HCT116 (cell line): ENCODE measurements at regions not wholly inside any gene's neighbourhood (a gene's known extent, or its start where the extent isn't known, plus 50 kb on each side); places are given as distances from the start of the nearest gene placed in this dataset.

Experiments
- ATAC-seq: fragments of 200-7000 bp; cut with Tn5 transposase; 2 replicates; pipeline ENCODE4 v1.9.1; 2020; ENCODE audit warnings: mild to moderate bottlenecking, moderate library complexity
- BruUV-seq: library from RNA; stranded (reverse); fragments of 400-500 nt; replicated peaks from 2 replicates; lab custom pipeline; 2021; lab: Mats Ljungman, UMichigan
- CTCF ChIA-PET: fragments of 300-600 bp; sonication (Branson Sonifier 250); formaldehyde crosslinking; loops from one replicate; lab custom pipeline; 2021; ENCODE audit warnings: antibody characterized with exemption; lab: Charles Lee
- POLR2A ChIA-PET: fragments of 300-600, 350-600 bp; sonication (Branson Sonifier 250); formaldehyde crosslinking; loops from one replicate; lab custom pipeline; 2021; ENCODE audit warnings: antibody characterized with exemption; lab: Charles Lee
- RAD21 ChIA-PET, 2 experiments: fragments of 300-600 bp; sonication (Branson Sonifier 250); formaldehyde crosslinking; loops; one replicate each; lab custom pipeline; 2023; ENCODE audit warnings: low total read pairs in 2 of 2; ENCODE audit not compliant: uncharacterized antibody in 2 of 2, unreplicated experiment in 2 of 2, low non-redundant PET in 1 of 2; lab: Charles Lee
- DNase-seq: peaks from one replicate; pipeline ENCODE4 v3.0.0-alpha.2; 2010; ENCODE audit warnings: low read depth, low spot score
- H2AFZ ChIP-seq: fragments of 200-600 bp; shearing (Covaris generic), sonication (generic); 2 replicates; pipeline ENCODE4 v1.6.1; 2017; ENCODE audit warnings: low read depth, mixed run types, mixed read lengths, antibody characterized with exemption, low read length; ENCODE audit not compliant: poor library complexity, severe bottlenecking
- H3K27ac ChIP-seq: 2 replicates; pipeline ENCODE4 v1.5.1; 2012; ENCODE audit warnings: low read depth, low read length
- H3K27me3 ChIP-seq: fragments of 200-600 bp; sonication (generic); 2 replicates; pipeline ENCODE4 v1.6.1; 2016; ENCODE audit warnings: mixed run types, low read length, mixed read lengths; ENCODE audit not compliant: insufficient read depth
- H3K36me3 ChIP-seq, 2 experiments: fragments of 200-500 bp in 1 of 2; fragments of 200-600 bp in 1 of 2; sonication (Bioruptor generic) in 1 of 2; sonication (generic) in 1 of 2; 2 replicates each; pipeline versions ENCODE4 v1.5.1 to v1.6.1; 2014 to 2016; ENCODE audit warnings: low read length in 2 of 2, inconsistent platforms in 1 of 2, mixed read lengths in 1 of 2, mixed run types in 1 of 2; ENCODE audit not compliant: insufficient read depth in 2 of 2, control insufficient read depth in 1 of 2
- H3K4me1 ChIP-seq, 2 experiments: fragments of 200-600 bp in 1 of 2; sonication (generic) in 1 of 2; 2 replicates each; pipeline versions ENCODE4 v1.5.1 to v1.6.1; 2012 to 2017; ENCODE audit warnings: low read length in 2 of 2, inconsistent platforms in 1 of 2, mild to moderate bottlenecking in 1 of 2, mixed read lengths in 1 of 2, mixed run types in 1 of 2, moderate library complexity in 1 of 2; ENCODE audit not compliant: insufficient read depth in 2 of 2, control insufficient read depth in 1 of 2
- H3K4me2 ChIP-seq: fragments of 200-600 bp; sonication (generic); 2 replicates; pipeline ENCODE4 v1.6.1; 2017; ENCODE audit warnings: mixed run types, low read length, mixed read lengths
- H3K4me3 ChIP-seq, 2 experiments: fragments of 200-600 bp in 1 of 2; sonication (generic) in 1 of 2; replicated peaks in 1 of 2; 2 replicates each; pipeline ENCODE4 v1.5.1; 2011 to 2016; ENCODE audit warnings: low read length in 2 of 2, control low read depth in 1 of 2, low read depth in 1 of 2, mild to moderate bottlenecking in 1 of 2, mixed read lengths in 1 of 2, mixed run types in 1 of 2
- H3K79me2 ChIP-seq: fragments of 200-600 bp; sonication (generic); 2 replicates; pipeline ENCODE4 v1.6.1; 2017; ENCODE audit warnings: mild to moderate bottlenecking, mixed run types, low read length, moderate library complexity, mixed read lengths; ENCODE audit not compliant: insufficient read depth
- H3K9ac ChIP-seq: fragments of 200-600 bp; sonication (generic); 2 replicates; pipeline ENCODE4 v1.6.1; 2016; ENCODE audit warnings: low read length, mixed read lengths
- H3K9me2 ChIP-seq: fragments of 200-600 bp; sonication (generic), shearing (Covaris generic); 2 replicates; pipeline ENCODE4 v1.6.1; 2017; ENCODE audit warnings: mixed run types, mild to moderate bottlenecking, moderate library complexity; ENCODE audit not compliant: insufficient read depth
- H3K9me3 ChIP-seq, 2 experiments: fragments of 200-500 bp in 1 of 2; fragments of 200-600 bp in 1 of 2; sonication (Bioruptor generic) in 1 of 2; sonication (generic) in 1 of 2; 2 replicates each; pipeline ENCODE4 v1.6.1; 2014 to 2017; ENCODE audit warnings: low read length in 2 of 2, mixed read lengths in 2 of 2, inconsistent platforms in 1 of 2, low read depth in 1 of 2, mild to moderate bottlenecking in 1 of 2, mixed run types in 1 of 2, moderate library complexity in 1 of 2; ENCODE audit not compliant: control insufficient read depth in 1 of 2, insufficient read depth in 1 of 2
- H4K20me1 ChIP-seq: fragments of 200-600 bp; sonication (generic), shearing (Covaris generic); 2 replicates; pipeline ENCODE4 v1.6.1; 2017; ENCODE audit warnings: mixed run types, mild to moderate bottlenecking, moderate library complexity; ENCODE audit not compliant: insufficient read depth
- CBX3 ChIP-seq: IDR thresholded peaks from 2 replicates; pipeline ENCODE4 v1.6.1; 2012; ENCODE audit warnings: low read depth
- CEBPB ChIP-seq: IDR thresholded peaks from 2 replicates; pipeline ENCODE4 v1.6.1; 2012; ENCODE audit warnings: low read depth
- EGR1 ChIP-seq: IDR thresholded peaks from 2 replicates; pipeline ENCODE4 v1.6.1; 2012; ENCODE audit warnings: low read depth
- EZH2phosphoT487 ChIP-seq: fragments of 200-600 bp; IDR thresholded peaks from 2 replicates; pipeline ENCODE4 v1.6.1; 2018; ENCODE audit warnings: antibody characterized with exemption, borderline replicate concordance
- JUND ChIP-seq: IDR thresholded peaks from 2 replicates; pipeline ENCODE4 v1.6.1; 2012
- RAD21 ChIP-seq: IDR thresholded peaks from 2 replicates; pipeline ENCODE4 v1.6.1; 2012; ENCODE audit warnings: low read depth, mild to moderate bottlenecking
- intact Hi-C: fragments of 100-400 bp; cut with micrococcal nuclease; formaldehyde crosslinking; loops from 2 replicates; pipeline ENCODE4 v1.10.0; 2022
- TF ChIP-seq, protein P1 (sequence below), 3 experiments: fragments of 200-600 bp in 1 of 3; sonication (generic) in 1 of 3; IDR thresholded peaks in 2 of 3; conservative IDR thresholded peaks in 1 of 3; 2 replicates each; pipeline ENCODE4 v1.5.1; 2012 to 2017; ENCODE audit warnings: low read depth in 2 of 3, low read length in 2 of 3, antibody characterized with exemption in 1 of 3, borderline replicate concordance in 1 of 3, control low read depth in 1 of 3, mild to moderate bottlenecking in 1 of 3, mixed read lengths in 1 of 3, mixed run types in 1 of 3, moderate library complexity in 1 of 3; ENCODE audit not compliant: insufficient read depth in 1 of 3
- TF ChIP-seq, protein P2 (sequence below): IDR thresholded peaks from 2 replicates; pipeline ENCODE4 v1.6.1; 2011; ENCODE audit warnings: mild to moderate bottlenecking, low read length, moderate library complexity; ENCODE audit not compliant: insufficient replicate concordance; ENCODE audit errors: extremely low read depth
- TF ChIP-seq, protein P3 (sequence below): IDR thresholded peaks from 2 replicates; pipeline ENCODE4 v1.6.1; 2012

GRCh38 chr5:39675676-39676075 is 250.9 kb upstream of the DAB2 start:
- Histone ChIP-seq H3K4me3 (no peak overlapping the region), H3K4me2 (no peak overlapping the region), H4K20me1 (no peaks in the 10 kb centered on the region), H3K9ac (no peak overlapping the region), H3K9me2 (no peaks in the 10 kb centered on the region), H3K4me1 (no peaks in the 10 kb centered on the region), H3K27me3 (no peaks in the 10 kb centered on the region), H3K9me3 (no peaks in the 10 kb centered on the region), H3K79me2 (no peaks in the 10 kb centered on the region), H3K36me3 (no peaks in the 10 kb centered on the region), H3K27ac (no peak overlapping the region), H2AFZ (no peak overlapping the region)
- TF ChIP-seq CEBPB (no peak), JUND (no peak), EGR1 (no peak), RAD21 (no peak), CBX3 (no peak), EZH2phosphoT487 (no peak)
- TF ChIP-seq, protein P1, sequence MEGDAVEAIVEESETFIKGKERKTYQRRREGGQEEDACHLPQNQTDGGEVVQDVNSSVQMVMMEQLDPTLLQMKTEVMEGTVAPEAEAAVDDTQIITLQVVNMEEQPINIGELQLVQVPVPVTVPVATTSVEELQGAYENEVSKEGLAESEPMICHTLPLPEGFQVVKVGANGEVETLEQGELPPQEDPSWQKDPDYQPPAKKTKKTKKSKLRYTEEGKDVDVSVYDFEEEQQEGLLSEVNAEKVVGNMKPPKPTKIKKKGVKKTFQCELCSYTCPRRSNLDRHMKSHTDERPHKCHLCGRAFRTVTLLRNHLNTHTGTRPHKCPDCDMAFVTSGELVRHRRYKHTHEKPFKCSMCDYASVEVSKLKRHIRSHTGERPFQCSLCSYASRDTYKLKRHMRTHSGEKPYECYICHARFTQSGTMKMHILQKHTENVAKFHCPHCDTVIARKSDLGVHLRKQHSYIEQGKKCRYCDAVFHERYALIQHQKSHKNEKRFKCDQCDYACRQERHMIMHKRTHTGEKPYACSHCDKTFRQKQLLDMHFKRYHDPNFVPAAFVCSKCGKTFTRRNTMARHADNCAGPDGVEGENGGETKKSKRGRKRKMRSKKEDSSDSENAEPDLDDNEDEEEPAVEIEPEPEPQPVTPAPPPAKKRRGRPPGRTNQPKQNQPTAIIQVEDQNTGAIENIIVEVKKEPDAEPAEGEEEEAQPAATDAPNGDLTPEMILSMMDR (IDR thresholded peaks at IDR 0.05 in 2 of 3, conservative IDR thresholded peaks at IDR 0.05 in 1 of 3; ENCODE audit: borderline replicate concordance in 1 of 3, insufficient read depth in 1 of 3, low read depth in 2 of 3, low read length in 2 of 3) = no peak
- TF ChIP-seq, protein P2, sequence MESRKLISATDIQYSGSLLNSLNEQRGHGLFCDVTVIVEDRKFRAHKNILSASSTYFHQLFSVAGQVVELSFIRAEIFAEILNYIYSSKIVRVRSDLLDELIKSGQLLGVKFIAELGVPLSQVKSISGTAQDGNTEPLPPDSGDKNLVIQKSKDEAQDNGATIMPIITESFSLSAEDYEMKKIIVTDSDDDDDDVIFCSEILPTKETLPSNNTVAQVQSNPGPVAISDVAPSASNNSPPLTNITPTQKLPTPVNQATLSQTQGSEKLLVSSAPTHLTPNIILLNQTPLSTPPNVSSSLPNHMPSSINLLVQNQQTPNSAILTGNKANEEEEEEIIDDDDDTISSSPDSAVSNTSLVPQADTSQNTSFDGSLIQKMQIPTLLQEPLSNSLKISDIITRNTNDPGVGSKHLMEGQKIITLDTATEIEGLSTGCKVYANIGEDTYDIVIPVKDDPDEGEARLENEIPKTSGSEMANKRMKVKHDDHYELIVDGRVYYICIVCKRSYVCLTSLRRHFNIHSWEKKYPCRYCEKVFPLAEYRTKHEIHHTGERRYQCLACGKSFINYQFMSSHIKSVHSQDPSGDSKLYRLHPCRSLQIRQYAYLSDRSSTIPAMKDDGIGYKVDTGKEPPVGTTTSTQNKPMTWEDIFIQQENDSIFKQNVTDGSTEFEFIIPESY = no peak
- TF ChIP-seq, protein P3, sequence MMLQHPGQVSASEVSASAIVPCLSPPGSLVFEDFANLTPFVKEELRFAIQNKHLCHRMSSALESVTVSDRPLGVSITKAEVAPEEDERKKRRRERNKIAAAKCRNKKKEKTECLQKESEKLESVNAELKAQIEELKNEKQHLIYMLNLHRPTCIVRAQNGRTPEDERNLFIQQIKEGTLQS = no peak
- ChIA-PET RAD21 (no interaction called here), POLR2A (no interaction called here), CTCF (no interaction called here)
- ATAC-seq = no peak
- intact Hi-C loops = no loop called here
- BruUV-seq = no TSS peak
- DNase-seq = no peak
